Tibial nerve (tissue), 4 donors: ENCODE measurements at regions not wholly inside any gene's neighbourhood (a gene's known extent, or its start where the extent isn't known, plus 50 kb on each side); places are given as distances from the start of the nearest gene placed in this dataset.

Experiments used
- DNase-seq, 2 donors: peaks; one replicate each; pipeline ENCODE4 v3.0.0-alpha.2; 2019; ENCODE audit warnings: low spot score in 2 of 2
- H3K27ac ChIP-seq, 4 donors: fragments of 200-600 bp; sonication (generic) in 3 of 4; one replicate each; pipeline ENCODE4 v1.5.1; 2017 to 2019; ENCODE audit warnings: mild to moderate bottlenecking in 1 of 4
- H3K27me3 ChIP-seq, 2 donors: fragments of 200-600 bp; sonication (generic) in 1 of 2; one replicate each; pipeline versions ENCODE4 v1.5.1 to v1.6.0; 2017 to 2019
- H3K36me3 ChIP-seq, 3 donors: fragments of 200-600 bp; sonication (generic); one replicate each; pipeline ENCODE4 v1.5.1; 2018 to 2019
- H3K4me1 ChIP-seq, 4 donors: fragments of 200-600 bp; sonication (generic) in 3 of 4; one replicate each; pipeline ENCODE4 v1.5.1; 2017 to 2019
- H3K4me3 ChIP-seq, 4 donors: fragments of 200-600 bp; sonication (generic) in 3 of 4; one replicate each; pipeline ENCODE4 v1.5.1; 2017 to 2019; ENCODE audit warnings: mild to moderate bottlenecking in 1 of 4, moderate library complexity in 1 of 4
- H3K9me3 ChIP-seq, 4 donors: fragments of 200-600 bp; sonication (generic) in 3 of 4; one replicate each; pipeline ENCODE4 v1.5.1; 2017 to 2019
- CTCF ChIP-seq, 5 experiments: fragments of 200-600 bp in 3 of 5; fragments of 450-650 bp in 2 of 5; sonication (generic) in 3 of 5; IDR thresholded peaks; one replicate each; pipeline ENCODE4 v1.5.1; 2016 to 2019; ENCODE audit warnings: antibody characterized with exemption in 5 of 5, mild to moderate bottlenecking in 3 of 5, moderate library complexity in 2 of 5
- EP300 ChIP-seq, 2 donors: sonication (generic); formaldehyde crosslinking; IDR thresholded peaks; one replicate each; pipeline ENCODE4 v1.6.1; 2017; ENCODE audit warnings: antibody characterized with exemption in 2 of 2, mild to moderate bottlenecking in 1 of 2
- POLR2A ChIP-seq, 2 donors: fragments of 450-650 bp; IDR thresholded peaks; one replicate each; pipeline ENCODE4 v1.6.1; 2017; ENCODE audit warnings: antibody characterized with exemption in 2 of 2, mild to moderate bottlenecking in 2 of 2, moderate library complexity in 2 of 2
- WGBS, 2 donors: methylation state at CpG; one replicate each; pipeline ENCODE4 v1.1.5; 2018; 5-methylcytosine and 5-hydroxymethylcytosine counted together

- no peaks in the 10 kb centered on the region for H3K36me3 ChIP-seq
- no peak overlapping the region for H3K27ac ChIP-seq
- H3K4me1 ChIP-seq = peaks cover 0 to 22% (median 0%) of the 10 kb centered on the region in 4 donors
- WGBS, 2 donors = 93 to 98% methylated on average over 2 of the region's 2 CpGs
- no peaks in the 10 kb centered on the region for H3K9me3 ChIP-seq
- no peak overlapping the region for H3K4me3 ChIP-seq
- no peak for TF ChIP-seq POLR2A (IDR thresholded peaks at IDR 0.05)
- no peak for TF ChIP-seq CTCF (IDR thresholded peaks at IDR 0.05)
- no peak for TF ChIP-seq EP300 (IDR thresholded peaks at IDR 0.05)
- DNase-seq = no peak
- no peaks in the 10 kb centered on the region for H3K27me3 ChIP-seq
These were observed 59.6 kb upstream of the CREB1 start for GRCh38 chr2:207469943-207470729.

- no peak overlapping the region for H3K27ac ChIP-seq
- WGBS, 2 donors = 90 to 91% methylated on average over 4 of the region's 4 CpGs
- no peak for TF ChIP-seq EP300 (IDR thresholded peaks at IDR 0.05)
- TF ChIP-seq POLR2A (IDR thresholded peaks at IDR 0.05) = no peak
- TF ChIP-seq CTCF (IDR thresholded peaks at IDR 0.05) = no peak
- no peak for DNase-seq
- no peaks in the 10 kb centered on the region for H3K27me3 ChIP-seq
- H3K4me1 ChIP-seq = peaks cover 0 to 25% (median 0%) of the 10 kb centered on the region in 4 donors
- no peak overlapping the region for H3K4me3 ChIP-seq
- H3K9me3 ChIP-seq = no peaks in the 10 kb centered on the region
- H3K36me3 ChIP-seq = no peaks in the 10 kb centered on the region
These were observed 58.5 kb upstream of the CREB1 start for GRCh38 chr2:207471261-207471660.

- no peaks in the 10 kb centered on the region for H3K9me3 ChIP-seq
- DNase-seq = no peak
- TF ChIP-seq EP300 (IDR thresholded peaks at IDR 0.05) (no peak), POLR2A (IDR thresholded peaks at IDR 0.05) (no peak), CTCF (IDR thresholded peaks at IDR 0.05) (no peak)
- WGBS, 2 donors = 74 to 75% methylated on average over 11 of the region's 11 CpGs
- peak overlapping the region in 1 of 4 donors; percentile 54 for H3K27ac ChIP-seq
- H3K36me3 ChIP-seq = no peaks in the 10 kb centered on the region
- H3K4me1 ChIP-seq = peaks cover 0 to 25% (median 0%) of the 10 kb centered on the region in 4 donors
- no peaks in the 10 kb centered on the region for H3K27me3 ChIP-seq
- H3K4me3 ChIP-seq = no peak overlapping the region
These were observed 57.3 kb upstream of the CREB1 start for GRCh38 chr2:207472343-207473048.

- TF ChIP-seq POLR2A (IDR thresholded peaks at IDR 0.05) = no peak
- TF ChIP-seq CTCF (IDR thresholded peaks at IDR 0.05) = peak; percentile 36 to 74 (median 61)
- TF ChIP-seq EP300 (IDR thresholded peaks at IDR 0.05) = no peak
- 12 to 17% methylated on average over 9 of the region's 9 CpGs for WGBS, 2 donors
- H3K4me1 ChIP-seq = peaks cover 0 to 25% (median 0%) of the 10 kb centered on the region in 4 donors
- H3K9me3 ChIP-seq = no peaks in the 10 kb centered on the region
- no peak overlapping the region for H3K4me3 ChIP-seq
- H3K27ac ChIP-seq = peak overlapping the region in 1 of 4 donors; percentile 54
- no peaks in the 10 kb centered on the region for H3K36me3 ChIP-seq
- no peaks in the 10 kb centered on the region for H3K27me3 ChIP-seq
- peak in 1 of 2 donors; percentile 50 for DNase-seq
These were observed 56.5 kb upstream of the CREB1 start for GRCh38 chr2:207473049-207473930.
